HS-5 (cell line): ENCODE measurements at regions not wholly inside any gene's neighbourhood (a gene's known extent, or its start where the extent isn't known, plus 50 kb on each side); places are given as distances from the start of the nearest gene placed in this dataset.
A peak's percentile ranks its signal among the peaks of the same experiment; 100 is the strongest.
"Not testable (repeated sequence)": the region's sequence is repeated elsewhere in the genome, so short reads cannot be mapped to it uniquely, and the experiment has no call there.

Experiments used
- DNase-seq: peaks from one replicate; pipeline ENCODE4 v3.0.0-alpha.2; 2012; ENCODE audit warnings: low read depth

DNA sequence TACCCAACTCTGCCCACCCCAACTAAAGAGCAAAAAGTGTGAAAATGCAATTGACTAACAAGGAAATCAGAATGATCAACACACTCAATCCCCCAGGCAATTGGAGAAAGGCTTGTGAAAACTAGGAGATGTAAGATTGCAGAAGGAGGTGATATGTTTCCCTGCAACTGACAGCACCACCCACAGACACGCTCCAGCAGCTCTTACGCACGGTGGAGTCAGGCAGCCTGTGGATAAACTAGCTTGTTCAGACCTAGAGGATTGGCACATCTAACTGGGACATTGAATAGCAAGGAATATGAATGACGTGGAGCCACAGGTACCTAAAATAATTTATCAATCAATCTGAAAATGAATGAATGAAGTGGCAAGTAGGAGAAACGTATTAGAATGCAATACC lies 125.7 kb upstream of the MYO3A start:
- no peak for DNase-seq

DNA sequence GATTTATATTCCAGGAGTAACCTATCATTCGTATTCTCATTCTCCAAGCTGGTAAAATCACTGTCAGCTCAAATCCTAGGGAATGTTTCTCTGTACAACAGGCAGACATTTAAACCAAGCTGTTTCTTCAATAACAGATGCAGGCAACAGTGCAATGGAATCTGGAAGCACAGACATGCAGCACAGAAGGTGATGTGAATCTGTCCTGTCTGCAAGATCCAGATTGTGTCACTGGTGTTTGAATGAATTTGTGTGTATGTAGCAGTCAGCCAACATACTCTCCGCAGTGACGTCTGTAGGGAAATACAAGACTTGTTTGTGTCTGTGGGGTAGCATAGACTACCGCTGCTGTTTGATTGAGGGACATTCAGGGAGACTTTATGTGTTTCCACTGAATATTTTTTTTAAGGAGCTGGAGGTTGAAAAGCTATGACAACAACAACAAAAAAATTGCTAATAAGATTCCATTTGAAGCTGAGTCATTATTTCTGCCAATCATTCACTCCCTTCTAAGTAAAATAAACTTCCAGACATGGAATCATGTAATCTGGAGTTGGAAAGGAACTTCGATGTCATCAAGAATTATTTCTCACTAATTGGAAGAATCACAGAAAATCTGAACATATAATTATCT lies 122.9 kb upstream of the MYO3A start:
- no peak for DNase-seq

DNA sequence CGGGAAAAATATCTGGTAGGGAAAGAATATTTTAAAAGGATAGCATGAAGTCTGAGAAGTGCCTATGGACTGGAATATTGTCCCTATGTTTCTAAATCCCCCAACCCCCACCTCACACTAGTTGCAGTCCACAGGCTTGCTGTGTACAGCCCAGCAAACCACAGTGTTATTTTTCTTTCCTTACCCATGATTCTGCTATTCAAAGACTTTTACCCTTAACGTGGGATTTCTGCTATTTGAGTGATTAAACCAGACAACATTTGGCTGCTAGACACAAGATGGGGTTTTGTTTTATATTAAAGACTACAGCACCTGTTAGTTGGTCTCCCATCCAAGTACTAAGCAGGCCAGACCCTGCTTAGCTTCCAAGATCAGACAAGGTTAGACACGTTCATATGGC lies 120.5 kb upstream of the MYO3A start:
- DNase-seq, result no peak

DNA sequence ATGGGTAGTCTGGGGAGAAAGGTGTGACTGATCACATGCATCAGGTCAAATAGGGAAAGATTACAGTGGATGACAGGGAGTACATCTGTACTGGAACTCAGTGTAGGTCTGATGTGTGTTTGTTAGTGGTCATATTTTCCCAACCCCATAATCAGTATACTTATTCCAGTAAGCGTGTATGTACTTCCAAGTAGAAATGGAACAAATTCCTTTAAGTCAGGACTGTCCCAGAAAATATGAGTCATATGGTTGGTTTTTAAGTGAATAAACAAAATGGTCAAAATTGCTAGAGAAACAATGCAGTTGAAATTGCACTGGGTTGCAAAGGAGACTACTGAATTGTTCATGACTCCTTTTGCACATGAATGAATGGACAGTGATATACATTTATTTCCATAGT lies 118.8 kb upstream of the MYO3A start:
- DNase-seq, result no peak

DNA sequence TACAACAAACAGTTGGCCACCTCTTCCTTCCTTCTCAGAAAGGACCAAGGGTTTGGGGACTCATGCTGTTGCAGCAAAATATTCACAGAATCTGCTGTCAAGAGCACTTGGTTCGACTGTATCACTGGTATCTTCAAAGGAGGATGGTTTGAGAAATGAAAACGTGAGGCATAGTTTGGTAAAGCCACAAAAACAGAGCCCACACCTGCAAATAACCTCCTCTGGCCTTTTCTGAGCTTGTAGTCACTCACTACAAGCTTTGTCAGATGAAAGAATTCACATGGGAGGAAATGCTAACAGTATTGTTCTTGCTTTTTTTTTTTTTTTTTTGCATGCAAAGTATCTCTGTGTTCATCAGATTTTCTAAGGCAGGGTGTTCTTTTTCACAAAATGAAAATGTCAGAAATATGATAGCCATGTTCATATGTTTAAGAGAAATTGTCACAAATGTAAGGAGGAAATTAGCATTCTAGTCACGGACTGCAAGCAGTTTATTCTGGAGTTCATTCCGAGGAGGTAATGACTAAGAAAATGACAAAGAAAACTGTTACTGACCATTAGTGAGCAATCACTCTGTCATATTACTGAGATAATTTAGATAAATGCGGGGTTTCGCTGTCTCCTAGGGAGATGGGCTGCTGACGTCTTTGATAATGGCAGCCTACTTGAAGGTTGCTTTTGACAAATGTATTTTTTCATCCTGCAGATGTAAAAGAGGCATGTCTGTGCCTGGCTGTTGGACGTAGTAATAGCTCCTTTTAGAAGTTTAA lies 117.8 kb upstream of the MYO3A start:
- DNase-seq, result no peak

GRCh38 chr10:25817200-25817599 lies 116.8 kb upstream of the MYO3A start:
- DNase-seq, result no peak

GRCh38 chr10:25818751-25819150 lies 115.3 kb upstream of the MYO3A start:
- DNase-seq, result no peak

- DNase-seq, result no peak
These were observed 113.6 kb upstream of the MYO3A start for GRCh38 chr10:25820472-25820871.

DNA sequence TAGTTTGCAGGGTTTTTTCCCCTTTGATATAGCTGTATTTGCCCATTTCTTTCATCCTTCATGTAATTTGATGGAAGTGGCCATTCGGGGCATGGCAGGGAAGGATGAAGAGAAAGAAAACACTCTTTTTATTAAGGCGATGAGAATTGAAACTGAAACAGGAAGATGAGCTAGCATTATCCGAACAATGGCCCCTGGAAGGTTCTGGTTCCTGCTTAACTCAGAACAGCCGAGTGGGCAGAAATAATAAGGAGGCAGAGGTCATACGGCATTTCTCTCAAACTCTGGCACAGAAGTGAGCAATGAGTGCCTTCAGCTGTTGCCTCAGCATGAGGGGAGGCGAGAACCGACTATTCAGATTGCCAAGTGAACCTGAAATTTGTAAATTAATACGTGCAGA lies 113.2 kb upstream of the MYO3A start:
- DNase-seq, result no peak

DNA sequence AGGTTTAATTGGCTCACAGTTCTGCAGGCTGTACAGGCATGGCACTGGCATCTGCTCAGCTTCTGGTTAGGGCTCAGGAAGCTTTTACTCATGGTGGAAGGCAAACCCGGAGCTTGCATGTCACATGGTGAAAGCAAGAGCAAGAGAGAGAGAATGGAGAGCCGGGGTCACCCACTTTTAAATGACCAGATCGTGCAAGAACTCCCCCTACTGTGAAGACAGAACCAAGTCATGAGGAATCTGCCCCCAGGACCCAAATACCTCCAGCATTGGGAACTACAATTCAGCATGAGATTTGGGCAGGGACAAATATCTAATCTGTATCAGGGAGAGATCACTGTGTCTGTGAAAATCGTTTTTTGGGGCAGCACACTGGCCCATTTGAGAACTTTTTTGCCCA lies 110.0 kb upstream of the MYO3A start:
- no peak for DNase-seq

DNA sequence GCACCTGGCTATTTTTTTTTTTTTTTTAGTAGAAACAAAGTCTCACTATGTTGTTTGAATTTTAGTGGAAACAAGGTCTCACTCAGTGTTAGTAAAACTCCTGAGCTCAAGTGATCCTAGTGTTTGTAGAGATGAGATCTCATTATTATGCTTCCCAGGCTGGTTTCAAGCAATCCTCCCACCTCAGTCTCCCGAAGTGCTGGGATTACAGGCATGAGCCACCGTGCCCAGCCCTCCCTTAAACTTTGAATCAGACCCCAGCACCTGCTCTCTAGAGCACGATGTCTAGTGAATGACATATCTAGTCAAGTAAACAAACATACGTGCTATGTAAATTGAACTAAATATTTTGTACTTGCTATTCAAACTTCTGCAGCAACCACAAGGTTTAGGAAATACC lies 105.6 kb upstream of the MYO3A start:
- no peak for DNase-seq

DNA sequence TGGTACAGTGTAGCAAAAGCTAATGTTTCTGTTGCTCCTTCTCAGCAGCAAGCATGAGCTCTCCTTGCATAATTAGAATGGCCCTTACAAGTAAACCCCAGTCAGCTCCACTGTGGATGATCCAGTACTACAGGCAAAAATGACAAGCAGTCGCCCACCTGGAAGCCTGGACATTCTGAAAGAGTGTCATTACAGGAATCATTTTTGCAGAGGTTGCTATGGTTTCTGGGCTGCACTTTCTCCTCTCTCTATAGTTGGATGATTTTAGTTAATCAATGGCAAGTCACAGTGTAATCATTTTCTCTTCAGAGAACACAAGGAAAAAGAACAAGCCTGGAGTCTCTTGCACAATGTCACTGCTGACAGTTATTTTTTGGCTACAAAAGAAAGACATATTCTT lies 102.9 kb upstream of the MYO3A start:
- no peak for DNase-seq

DNA sequence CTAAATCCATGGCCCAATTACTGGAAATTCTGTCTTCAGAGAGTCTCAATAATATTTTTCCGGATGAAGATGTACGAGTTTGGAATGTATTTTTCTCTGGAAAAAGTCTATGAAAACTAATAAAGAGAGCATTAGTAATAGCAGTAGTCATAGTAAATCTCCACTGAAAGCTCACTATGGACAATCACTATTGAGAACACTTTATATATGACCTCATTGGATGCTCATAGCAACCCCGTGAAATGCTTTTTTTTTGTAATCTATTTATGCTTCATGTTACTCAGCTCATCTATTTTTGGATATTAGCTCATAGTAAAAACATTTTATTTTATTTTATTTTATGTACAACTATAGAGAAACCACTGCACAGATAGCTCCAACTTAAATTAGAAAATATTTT lies 94.3 kb upstream of the MYO3A start:
- DNase-seq, result peak; percentile 2

DNA sequence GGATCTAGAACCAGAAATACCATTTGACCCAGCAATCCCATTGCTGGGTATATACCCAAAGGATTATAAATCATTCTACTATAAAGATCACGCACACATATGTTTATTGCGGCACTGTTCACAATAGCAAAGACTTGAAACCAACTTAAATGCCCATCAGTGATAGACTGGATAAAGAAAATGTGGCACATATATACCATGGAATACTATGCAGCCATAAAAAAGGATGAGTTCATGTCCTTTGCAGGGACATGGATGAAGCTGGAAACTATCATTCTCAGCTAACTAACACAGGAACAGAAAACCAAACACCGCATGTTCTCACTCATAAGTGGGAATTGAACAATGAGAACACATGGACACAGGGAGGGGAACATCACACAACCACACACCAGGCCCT lies 93.2 kb upstream of the MYO3A start:
- not testable (repeated sequence) for DNase-seq

- DNase-seq, result no peak
These were observed 91.9 kb upstream of the MYO3A start for GRCh38 chr10:25842146-25842545.

DNA sequence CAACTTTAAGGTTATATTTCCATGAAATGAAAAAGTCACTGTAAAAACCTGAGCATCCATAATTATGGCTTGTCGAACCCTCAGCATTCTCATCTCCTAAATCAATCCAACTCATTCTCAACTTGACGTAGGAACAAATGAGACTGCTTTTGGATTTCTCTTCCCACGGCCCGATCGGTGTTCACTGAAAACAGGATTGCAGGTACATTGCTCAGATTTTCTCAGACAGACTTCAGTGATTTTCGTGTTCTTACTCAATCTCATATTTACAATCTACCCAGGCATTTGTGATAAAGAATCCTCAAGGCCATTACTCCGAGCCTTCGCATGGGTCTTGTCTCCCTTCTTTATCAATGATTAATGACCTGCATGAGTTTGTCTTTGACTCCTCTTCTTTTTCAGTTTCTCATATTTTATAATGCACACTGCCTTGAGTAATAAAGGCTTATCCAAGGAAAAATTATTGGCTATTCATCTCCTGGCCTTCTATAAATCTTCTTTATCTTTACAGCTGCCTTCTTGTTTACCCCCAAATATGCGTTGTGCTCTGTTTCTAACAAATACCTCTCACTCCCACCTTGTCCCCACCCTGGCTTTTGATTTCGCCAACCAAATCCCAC lies 90.4 kb upstream of the MYO3A start:
- no peak for DNase-seq

GRCh38 chr10:25844716-25845115 lies 89.3 kb upstream of the MYO3A start:
- DNase-seq, result not testable (repeated sequence)

- DNase-seq, result no peak
These were observed 84.8 kb upstream of the MYO3A start for GRCh38 chr10:25849268-25849667.

GRCh38 chr10:25849988-25850387 lies 84.0 kb upstream of the MYO3A start:
- no peak for DNase-seq

GRCh38 chr10:25851548-25851947 lies 82.5 kb upstream of the MYO3A start:
- no peak for DNase-seq

DNA sequence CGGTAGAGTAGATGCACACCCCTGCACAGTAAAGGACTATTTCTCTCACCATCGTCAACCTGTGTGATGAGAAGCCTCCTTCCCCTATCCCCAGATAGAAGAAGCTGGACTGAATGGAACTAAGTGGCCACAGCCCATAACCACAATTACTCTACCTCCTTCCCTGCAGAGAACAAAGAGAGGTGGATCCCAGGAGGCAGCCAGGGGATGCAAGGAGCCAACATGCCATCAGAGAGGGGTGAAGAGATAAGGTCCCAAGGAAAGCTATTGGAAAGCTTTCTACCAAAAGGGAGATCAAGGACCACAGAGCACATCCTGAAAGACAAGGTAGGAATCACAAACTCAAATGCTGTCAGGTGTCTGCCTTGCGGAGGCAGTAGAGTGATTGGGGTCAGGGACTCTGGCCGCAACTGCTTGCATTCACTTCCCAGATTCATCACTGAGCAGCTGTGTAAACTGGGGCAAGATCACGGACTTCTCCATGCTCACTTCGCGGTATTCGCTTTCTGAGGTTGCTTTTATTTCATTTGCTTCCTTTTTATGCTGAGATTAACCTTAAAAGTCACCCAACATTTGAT lies 81.6 kb upstream of the MYO3A start:
- DNase-seq, result no peak

- no peak for DNase-seq
These were observed 76.0 kb upstream of the MYO3A start for GRCh38 chr10:25858076-25858475.

DNA sequence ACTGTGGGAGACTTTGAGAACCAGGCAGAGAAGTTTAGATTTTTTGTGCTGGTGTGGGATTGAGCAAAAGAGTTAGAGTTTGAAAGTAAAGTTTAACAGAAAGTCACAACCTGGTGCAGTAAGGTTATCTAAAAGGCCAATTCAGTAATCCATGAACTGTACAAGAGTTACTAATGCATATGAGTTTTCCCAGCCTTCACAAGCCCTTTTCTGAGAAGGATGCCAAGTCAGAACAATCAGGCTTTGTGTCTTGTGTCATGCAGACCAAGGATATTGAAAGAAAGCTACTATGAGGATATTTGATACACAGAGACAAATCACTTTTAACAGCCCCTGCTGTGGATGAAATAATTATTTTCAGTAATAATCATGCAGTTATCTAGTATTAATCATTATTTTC lies 68.8 kb upstream of the MYO3A start:
- DNase-seq, result no peak
